K562 (cell line): ENCODE measurements at regions not wholly inside any gene's neighbourhood (a gene's known extent, or its start where the extent isn't known, plus 50 kb on each side); places are given as distances from the start of the nearest gene placed in this dataset.

Experiments
- EHMT2 ChIP-seq: fragments of 450-650 bp; IDR thresholded peaks from 2 replicates; pipeline ENCODE4 v1.6.1; 2018; ENCODE audit warnings: antibody characterized with exemption
- HCFC1 ChIP-seq: IDR thresholded peaks from 2 replicates; pipeline ENCODE4 v1.6.1; 2012; ENCODE audit warnings: low read depth, low read length, improper control_type of control experiment
- MEF2A ChIP-seq: IDR thresholded peaks from 2 replicates; pipeline ENCODE4 v1.6.1; 2011; ENCODE audit warnings: low read depth, mild to moderate bottlenecking, low read length, moderate library complexity; ENCODE audit not compliant: control insufficient read depth
- MTA3 ChIP-seq: fragments of 450-650 bp; formaldehyde crosslinking; IDR thresholded peaks from 2 replicates; pipeline ENCODE4 v1.6.1; 2017; ENCODE audit warnings: mild to moderate bottlenecking, borderline replicate concordance
- TF ChIP-seq, protein P1 (sequence below): sonication (generic); formaldehyde crosslinking; IDR thresholded peaks from 2 replicates; pipeline ENCODE4 v1.8.1; 2023; ENCODE audit warnings: missing genetic modification reagents, mild to moderate bottlenecking, borderline replicate concordance
- TF ChIP-seq, protein P2 (sequence below): fragments of 450-650 bp; IDR thresholded peaks from 2 replicates; pipeline ENCODE4 v1.6.1; 2016; ENCODE audit warnings: mild to moderate bottlenecking, moderate library complexity
- TF ChIP-seq, protein P3 (sequence below): fragments of 250-450 bp; sonication (Bioruptor Pico); IDR thresholded peaks from 2 replicates; pipeline ENCODE4 v1.9.0; 2021; ENCODE audit warnings: mild to moderate bottlenecking
- TF ChIP-seq, protein P4 (sequence below): fragments of 200-800 bp; sonication (Bioruptor generic); IDR thresholded peaks from 2 replicates; pipeline ENCODE4 v1.6.1; 2017; ENCODE audit warnings: missing genetic modification characterization, missing compliant biosample characterization

DNA sequence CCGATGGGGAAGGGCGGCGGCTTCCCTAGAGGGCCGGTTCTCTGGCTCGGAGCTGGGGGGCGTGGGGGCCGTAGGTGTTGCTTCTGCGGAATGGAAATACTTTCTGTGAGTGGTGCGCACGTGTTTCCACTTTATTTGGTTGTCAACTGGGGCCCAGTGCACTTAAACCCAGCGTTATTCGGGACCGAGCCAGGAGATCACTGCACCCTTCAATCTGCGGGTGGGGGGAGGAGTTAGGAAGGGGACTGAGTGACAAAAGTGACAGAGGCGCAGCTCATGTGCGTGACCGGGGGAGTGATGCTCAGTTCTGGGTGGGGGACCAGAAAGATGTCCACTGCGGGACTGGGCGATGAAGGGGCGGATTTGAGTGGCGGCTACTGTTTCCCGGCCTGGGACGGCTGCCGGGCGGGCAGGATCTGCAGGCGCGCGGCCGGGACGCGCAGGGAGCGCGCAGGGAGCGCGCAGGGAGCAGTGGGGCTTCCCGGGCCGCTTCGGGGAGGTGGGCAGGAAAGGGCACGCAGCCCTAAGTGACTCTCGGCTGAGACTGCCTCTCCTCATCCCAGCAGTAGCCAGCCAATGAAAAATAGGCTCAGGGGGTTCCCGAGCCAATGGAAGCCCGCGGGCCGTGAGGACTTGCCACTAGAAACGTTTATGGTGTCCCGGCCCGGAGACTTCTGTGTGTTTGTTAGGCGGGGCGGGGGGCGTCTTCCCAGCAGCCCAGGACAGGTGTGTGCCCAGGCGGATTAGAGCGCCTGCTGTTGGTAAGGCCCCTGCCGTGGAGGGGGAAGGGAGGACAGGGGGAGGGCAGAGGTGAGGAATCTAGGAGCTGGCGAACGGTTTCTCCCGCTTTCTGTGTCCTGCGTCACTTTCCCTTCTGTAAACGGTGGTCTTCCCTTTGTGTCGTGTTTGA is 54.3 kb upstream of the KDM7A start (continued):
- TF ChIP-seq, protein P1, sequence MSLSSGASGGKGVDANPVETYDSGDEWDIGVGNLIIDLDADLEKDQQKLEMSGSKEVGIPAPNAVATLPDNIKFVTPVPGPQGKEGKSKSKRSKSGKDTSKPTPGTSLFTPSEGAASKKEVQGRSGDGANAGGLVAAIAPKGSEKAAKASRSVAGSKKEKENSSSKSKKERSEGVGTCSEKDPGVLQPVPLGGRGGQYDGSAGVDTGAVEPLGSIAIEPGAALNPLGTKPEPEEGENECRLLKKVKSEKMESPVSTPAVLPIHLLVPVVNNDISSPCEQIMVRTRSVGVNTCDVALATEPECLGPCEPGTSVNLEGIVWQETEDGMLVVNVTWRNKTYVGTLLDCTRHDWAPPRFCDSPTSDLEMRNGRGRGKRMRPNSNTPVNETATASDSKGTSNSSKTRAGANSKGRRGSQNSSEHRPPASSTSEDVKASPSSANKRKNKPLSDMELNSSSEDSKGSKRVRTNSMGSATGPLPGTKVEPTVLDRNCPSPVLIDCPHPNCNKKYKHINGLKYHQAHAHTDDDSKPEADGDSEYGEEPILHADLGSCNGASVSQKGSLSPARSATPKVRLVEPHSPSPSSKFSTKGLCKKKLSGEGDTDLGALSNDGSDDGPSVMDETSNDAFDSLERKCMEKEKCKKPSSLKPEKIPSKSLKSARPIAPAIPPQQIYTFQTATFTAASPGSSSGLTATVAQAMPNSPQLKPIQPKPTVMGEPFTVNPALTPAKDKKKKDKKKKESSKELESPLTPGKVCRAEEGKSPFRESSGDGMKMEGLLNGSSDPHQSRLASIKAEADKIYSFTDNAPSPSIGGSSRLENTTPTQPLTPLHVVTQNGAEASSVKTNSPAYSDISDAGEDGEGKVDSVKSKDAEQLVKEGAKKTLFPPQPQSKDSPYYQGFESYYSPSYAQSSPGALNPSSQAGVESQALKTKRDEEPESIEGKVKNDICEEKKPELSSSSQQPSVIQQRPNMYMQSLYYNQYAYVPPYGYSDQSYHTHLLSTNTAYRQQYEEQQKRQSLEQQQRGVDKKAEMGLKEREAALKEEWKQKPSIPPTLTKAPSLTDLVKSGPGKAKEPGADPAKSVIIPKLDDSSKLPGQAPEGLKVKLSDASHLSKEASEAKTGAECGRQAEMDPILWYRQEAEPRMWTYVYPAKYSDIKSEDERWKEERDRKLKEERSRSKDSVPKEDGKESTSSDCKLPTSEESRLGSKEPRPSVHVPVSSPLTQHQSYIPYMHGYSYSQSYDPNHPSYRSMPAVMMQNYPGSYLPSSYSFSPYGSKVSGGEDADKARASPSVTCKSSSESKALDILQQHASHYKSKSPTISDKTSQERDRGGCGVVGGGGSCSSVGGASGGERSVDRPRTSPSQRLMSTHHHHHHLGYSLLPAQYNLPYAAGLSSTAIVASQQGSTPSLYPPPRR (CRISPR knock-in tag): no peak
- TF ChIP-seq MEF2A: no peak
- TF ChIP-seq HCFC1: no peak
- TF ChIP-seq, protein P2, sequence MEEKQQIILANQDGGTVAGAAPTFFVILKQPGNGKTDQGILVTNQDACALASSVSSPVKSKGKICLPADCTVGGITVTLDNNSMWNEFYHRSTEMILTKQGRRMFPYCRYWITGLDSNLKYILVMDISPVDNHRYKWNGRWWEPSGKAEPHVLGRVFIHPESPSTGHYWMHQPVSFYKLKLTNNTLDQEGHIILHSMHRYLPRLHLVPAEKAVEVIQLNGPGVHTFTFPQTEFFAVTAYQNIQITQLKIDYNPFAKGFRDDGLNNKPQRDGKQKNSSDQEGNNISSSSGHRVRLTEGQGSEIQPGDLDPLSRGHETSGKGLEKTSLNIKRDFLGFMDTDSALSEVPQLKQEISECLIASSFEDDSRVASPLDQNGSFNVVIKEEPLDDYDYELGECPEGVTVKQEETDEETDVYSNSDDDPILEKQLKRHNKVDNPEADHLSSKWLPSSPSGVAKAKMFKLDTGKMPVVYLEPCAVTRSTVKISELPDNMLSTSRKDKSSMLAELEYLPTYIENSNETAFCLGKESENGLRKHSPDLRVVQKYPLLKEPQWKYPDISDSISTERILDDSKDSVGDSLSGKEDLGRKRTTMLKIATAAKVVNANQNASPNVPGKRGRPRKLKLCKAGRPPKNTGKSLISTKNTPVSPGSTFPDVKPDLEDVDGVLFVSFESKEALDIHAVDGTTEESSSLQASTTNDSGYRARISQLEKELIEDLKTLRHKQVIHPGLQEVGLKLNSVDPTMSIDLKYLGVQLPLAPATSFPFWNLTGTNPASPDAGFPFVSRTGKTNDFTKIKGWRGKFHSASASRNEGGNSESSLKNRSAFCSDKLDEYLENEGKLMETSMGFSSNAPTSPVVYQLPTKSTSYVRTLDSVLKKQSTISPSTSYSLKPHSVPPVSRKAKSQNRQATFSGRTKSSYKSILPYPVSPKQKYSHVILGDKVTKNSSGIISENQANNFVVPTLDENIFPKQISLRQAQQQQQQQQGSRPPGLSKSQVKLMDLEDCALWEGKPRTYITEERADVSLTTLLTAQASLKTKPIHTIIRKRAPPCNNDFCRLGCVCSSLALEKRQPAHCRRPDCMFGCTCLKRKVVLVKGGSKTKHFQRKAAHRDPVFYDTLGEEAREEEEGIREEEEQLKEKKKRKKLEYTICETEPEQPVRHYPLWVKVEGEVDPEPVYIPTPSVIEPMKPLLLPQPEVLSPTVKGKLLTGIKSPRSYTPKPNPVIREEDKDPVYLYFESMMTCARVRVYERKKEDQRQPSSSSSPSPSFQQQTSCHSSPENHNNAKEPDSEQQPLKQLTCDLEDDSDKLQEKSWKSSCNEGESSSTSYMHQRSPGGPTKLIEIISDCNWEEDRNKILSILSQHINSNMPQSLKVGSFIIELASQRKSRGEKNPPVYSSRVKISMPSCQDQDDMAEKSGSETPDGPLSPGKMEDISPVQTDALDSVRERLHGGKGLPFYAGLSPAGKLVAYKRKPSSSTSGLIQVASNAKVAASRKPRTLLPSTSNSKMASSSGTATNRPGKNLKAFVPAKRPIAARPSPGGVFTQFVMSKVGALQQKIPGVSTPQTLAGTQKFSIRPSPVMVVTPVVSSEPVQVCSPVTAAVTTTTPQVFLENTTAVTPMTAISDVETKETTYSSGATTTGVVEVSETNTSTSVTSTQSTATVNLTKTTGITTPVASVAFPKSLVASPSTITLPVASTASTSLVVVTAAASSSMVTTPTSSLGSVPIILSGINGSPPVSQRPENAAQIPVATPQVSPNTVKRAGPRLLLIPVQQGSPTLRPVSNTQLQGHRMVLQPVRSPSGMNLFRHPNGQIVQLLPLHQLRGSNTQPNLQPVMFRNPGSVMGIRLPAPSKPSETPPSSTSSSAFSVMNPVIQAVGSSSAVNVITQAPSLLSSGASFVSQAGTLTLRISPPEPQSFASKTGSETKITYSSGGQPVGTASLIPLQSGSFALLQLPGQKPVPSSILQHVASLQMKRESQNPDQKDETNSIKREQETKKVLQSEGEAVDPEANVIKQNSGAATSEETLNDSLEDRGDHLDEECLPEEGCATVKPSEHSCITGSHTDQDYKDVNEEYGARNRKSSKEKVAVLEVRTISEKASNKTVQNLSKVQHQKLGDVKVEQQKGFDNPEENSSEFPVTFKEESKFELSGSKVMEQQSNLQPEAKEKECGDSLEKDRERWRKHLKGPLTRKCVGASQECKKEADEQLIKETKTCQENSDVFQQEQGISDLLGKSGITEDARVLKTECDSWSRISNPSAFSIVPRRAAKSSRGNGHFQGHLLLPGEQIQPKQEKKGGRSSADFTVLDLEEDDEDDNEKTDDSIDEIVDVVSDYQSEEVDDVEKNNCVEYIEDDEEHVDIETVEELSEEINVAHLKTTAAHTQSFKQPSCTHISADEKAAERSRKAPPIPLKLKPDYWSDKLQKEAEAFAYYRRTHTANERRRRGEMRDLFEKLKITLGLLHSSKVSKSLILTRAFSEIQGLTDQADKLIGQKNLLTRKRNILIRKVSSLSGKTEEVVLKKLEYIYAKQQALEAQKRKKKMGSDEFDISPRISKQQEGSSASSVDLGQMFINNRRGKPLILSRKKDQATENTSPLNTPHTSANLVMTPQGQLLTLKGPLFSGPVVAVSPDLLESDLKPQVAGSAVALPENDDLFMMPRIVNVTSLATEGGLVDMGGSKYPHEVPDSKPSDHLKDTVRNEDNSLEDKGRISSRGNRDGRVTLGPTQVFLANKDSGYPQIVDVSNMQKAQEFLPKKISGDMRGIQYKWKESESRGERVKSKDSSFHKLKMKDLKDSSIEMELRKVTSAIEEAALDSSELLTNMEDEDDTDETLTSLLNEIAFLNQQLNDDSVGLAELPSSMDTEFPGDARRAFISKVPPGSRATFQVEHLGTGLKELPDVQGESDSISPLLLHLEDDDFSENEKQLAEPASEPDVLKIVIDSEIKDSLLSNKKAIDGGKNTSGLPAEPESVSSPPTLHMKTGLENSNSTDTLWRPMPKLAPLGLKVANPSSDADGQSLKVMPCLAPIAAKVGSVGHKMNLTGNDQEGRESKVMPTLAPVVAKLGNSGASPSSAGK: peak; percentile 34; the same call in 1 of the 2 replicates
- no peak for TF ChIP-seq EHMT2
- TF ChIP-seq MTA3: no peak
- TF ChIP-seq, protein P3, sequence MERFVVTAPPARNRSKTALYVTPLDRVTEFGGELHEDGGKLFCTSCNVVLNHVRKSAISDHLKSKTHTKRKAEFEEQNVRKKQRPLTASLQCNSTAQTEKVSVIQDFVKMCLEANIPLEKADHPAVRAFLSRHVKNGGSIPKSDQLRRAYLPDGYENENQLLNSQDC (CRISPR knock-in tag): no peak
- TF ChIP-seq, protein P4, sequence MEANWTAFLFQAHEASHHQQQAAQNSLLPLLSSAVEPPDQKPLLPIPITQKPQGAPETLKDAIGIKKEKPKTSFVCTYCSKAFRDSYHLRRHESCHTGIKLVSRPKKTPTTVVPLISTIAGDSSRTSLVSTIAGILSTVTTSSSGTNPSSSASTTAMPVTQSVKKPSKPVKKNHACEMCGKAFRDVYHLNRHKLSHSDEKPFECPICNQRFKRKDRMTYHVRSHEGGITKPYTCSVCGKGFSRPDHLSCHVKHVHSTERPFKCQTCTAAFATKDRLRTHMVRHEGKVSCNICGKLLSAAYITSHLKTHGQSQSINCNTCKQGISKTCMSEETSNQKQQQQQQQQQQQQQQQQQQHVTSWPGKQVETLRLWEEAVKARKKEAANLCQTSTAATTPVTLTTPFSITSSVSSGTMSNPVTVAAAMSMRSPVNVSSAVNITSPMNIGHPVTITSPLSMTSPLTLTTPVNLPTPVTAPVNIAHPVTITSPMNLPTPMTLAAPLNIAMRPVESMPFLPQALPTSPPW (CRISPR knock-in tag): peak; percentile 16; the same call in 1 of the 2 replicates
